ENCODE measurements at regions not wholly inside any gene's neighbourhood (a gene's known extent, or its start where the extent isn't known, plus 50 kb on each side); places are given as distances from the start of the nearest gene placed in this dataset.

DNA sequence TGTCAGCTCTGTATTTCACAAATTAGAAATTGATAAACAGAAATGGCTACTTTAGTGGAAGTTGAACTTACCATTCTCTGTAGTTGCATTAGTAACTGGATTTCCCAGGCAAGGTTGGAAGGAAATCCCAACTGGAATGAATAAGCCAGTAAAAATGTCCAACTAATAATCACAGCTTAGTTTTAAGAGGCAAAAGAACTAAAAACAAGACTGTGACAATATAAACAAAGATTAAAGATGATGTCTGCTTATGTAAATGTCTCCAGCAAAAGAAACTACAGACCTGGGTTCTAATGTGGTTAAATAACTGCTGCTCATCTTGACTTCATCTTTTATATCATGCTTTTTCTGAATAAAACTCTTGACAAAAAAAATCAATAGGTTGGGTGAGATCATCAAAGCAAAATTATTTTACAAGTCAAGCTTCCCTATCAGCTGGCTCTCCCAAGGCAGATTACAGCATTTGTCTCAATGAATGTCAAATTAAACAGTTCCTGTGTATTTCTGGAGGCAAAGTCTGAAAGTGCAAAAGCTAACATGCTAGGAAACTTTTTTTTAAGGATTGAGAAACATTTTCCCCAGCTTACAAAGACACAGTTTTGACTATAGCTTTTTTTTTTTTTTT lies 62.3 kb upstream of the HMHB1 start:
- Mint-ChIP-seq H3K4me3 (ENCODE audit: unreplicated experiment) (no peak overlapping the region), H3K36me3 (ENCODE audit: low read depth) (no peaks in the 10 kb centered on the region), H3K9me3 (ENCODE audit: low read depth) (no peaks in the 10 kb centered on the region), H3K4me1 (ENCODE audit: low read depth) (peaks cover 6% of the 10 kb centered on the region), H3K27me3 (ENCODE audit: low read depth) (no peaks in the 10 kb centered on the region), H3K27ac (ENCODE audit: unreplicated experiment) (no peak overlapping the region)
- no peak for DNase-seq (ENCODE audit: low spot score)
- TF ChIP-seq, protein P1, sequence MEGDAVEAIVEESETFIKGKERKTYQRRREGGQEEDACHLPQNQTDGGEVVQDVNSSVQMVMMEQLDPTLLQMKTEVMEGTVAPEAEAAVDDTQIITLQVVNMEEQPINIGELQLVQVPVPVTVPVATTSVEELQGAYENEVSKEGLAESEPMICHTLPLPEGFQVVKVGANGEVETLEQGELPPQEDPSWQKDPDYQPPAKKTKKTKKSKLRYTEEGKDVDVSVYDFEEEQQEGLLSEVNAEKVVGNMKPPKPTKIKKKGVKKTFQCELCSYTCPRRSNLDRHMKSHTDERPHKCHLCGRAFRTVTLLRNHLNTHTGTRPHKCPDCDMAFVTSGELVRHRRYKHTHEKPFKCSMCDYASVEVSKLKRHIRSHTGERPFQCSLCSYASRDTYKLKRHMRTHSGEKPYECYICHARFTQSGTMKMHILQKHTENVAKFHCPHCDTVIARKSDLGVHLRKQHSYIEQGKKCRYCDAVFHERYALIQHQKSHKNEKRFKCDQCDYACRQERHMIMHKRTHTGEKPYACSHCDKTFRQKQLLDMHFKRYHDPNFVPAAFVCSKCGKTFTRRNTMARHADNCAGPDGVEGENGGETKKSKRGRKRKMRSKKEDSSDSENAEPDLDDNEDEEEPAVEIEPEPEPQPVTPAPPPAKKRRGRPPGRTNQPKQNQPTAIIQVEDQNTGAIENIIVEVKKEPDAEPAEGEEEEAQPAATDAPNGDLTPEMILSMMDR (IDR thresholded peaks at IDR 0.05): no peak

DNA sequence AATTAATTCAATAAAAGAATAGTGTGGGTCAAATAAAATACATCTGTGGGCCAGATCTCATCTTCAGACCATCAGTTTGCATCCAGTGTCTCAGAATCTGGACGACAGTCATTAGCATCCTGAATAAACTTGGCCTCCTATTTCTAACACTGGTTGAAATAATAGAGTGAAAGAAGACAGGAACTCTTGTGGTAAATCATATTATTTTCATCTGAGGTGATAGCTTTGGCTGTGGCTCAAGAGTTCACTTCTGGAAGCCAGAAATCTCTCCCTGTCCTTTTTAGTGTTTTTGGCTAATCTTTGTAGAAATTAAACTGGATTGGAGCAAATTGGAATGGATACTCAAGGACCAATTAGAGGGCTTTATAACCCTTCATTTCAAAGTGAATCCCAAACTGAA lies 63.4 kb upstream of the HMHB1 start:
- no peak for DNase-seq (ENCODE audit: low spot score)
- no peaks in the 10 kb centered on the region for H3K36me3 Mint-ChIP-seq (ENCODE audit: low read depth)
- H3K4me3 Mint-ChIP-seq (ENCODE audit: unreplicated experiment): no peak overlapping the region
- no peaks in the 10 kb centered on the region for H3K9me3 Mint-ChIP-seq (ENCODE audit: low read depth)
- H3K27ac Mint-ChIP-seq (ENCODE audit: unreplicated experiment): no peak overlapping the region
- H3K4me1 Mint-ChIP-seq (ENCODE audit: low read depth): peaks cover 17% of the 10 kb centered on the region
- TF ChIP-seq, protein P1 (IDR thresholded peaks at IDR 0.05): no peak
- no peaks in the 10 kb centered on the region for H3K27me3 Mint-ChIP-seq (ENCODE audit: low read depth)

DNA sequence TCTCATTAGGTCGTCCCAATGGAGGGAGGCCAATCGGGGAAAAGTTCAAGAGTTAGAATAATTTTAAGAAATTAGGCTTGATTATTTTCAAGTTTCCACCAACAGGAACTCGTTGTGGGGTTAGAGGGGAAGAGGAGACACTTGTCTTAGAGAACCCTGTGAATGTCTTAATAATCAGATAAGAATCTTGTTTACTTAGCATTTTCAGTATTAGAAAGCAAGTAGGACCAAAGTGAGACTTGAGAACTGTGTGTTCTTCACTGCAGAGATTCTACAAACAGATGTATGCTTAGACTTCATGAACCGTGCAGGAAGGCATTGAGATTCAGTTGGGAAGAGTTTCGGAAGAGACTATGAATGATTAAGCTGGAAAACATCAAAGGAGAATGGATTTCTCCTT lies 69.0 kb upstream of the HMHB1 start:
- peaks cover 18% of the 10 kb centered on the region for H3K4me1 Mint-ChIP-seq (ENCODE audit: low read depth)
- no peaks in the 10 kb centered on the region for H3K9me3 Mint-ChIP-seq (ENCODE audit: low read depth)
- no peaks in the 10 kb centered on the region for H3K36me3 Mint-ChIP-seq (ENCODE audit: low read depth)
- TF ChIP-seq, protein P1 (IDR thresholded peaks at IDR 0.05): no peak
- H3K27ac Mint-ChIP-seq (ENCODE audit: unreplicated experiment): no peak overlapping the region
- no peaks in the 10 kb centered on the region for H3K27me3 Mint-ChIP-seq (ENCODE audit: low read depth)
- H3K4me3 Mint-ChIP-seq (ENCODE audit: unreplicated experiment): no peak overlapping the region
- DNase-seq (ENCODE audit: low spot score): no peak

DNA sequence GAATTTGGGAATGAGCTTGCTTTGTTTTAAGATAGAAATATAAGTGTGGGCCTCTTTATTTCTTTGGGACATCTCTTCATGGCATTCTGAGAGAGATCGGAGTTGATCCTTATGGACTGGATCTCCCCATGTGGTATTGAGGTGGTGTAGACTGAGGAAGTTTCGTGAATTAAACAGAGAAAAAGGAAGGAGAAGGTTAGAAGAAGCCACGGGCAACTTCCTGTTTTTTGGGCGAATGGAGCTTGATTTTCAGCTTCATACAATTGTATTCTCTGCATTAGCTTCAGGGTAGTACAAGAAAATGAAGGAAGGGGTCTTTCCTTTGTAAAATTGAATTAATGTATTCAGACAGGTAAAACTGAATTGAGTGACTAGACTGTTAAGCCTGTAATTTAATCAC lies 70.5 kb upstream of the HMHB1 start:
- TF ChIP-seq, protein P1 (IDR thresholded peaks at IDR 0.05): no peak
- no peaks in the 10 kb centered on the region for H3K36me3 Mint-ChIP-seq (ENCODE audit: low read depth)
- no peaks in the 10 kb centered on the region for H3K9me3 Mint-ChIP-seq (ENCODE audit: low read depth)
- H3K27me3 Mint-ChIP-seq (ENCODE audit: low read depth): no peaks in the 10 kb centered on the region
- no peak overlapping the region for H3K4me3 Mint-ChIP-seq (ENCODE audit: unreplicated experiment)
- no peak for DNase-seq (ENCODE audit: low spot score)
- peaks cover 18% of the 10 kb centered on the region for H3K4me1 Mint-ChIP-seq (ENCODE audit: low read depth)
- no peak overlapping the region for H3K27ac Mint-ChIP-seq (ENCODE audit: unreplicated experiment)

DNA sequence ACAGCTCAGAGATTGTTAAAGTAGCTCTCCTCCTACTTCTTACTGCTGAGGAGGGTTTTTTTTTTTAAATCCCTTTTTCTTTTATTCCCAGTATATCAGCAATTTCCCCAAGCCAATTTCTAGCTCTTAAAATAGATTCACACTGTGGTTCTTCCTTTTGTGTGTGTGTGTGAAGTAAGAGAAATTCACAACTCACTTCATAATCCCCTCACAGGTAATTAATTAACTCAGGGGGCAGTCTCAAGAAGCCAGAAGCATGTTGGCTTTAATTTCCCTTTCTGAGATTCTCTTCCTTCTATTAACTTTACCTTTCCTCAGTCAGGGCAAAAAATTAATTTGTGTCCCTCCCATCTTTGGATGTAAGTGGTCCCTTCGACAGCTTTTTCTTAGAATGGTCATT lies 71.0 kb upstream of the HMHB1 start:
- H3K4me3 Mint-ChIP-seq (ENCODE audit: unreplicated experiment): no peak overlapping the region
- H3K27me3 Mint-ChIP-seq (ENCODE audit: low read depth): no peaks in the 10 kb centered on the region
- DNase-seq (ENCODE audit: low spot score): no peak
- TF ChIP-seq, protein P1 (IDR thresholded peaks at IDR 0.05): no peak
- no peak overlapping the region for H3K27ac Mint-ChIP-seq (ENCODE audit: unreplicated experiment)
- peaks cover 18% of the 10 kb centered on the region for H3K4me1 Mint-ChIP-seq (ENCODE audit: low read depth)
- no peaks in the 10 kb centered on the region for H3K36me3 Mint-ChIP-seq (ENCODE audit: low read depth)
- H3K9me3 Mint-ChIP-seq (ENCODE audit: low read depth): no peaks in the 10 kb centered on the region

Data from chondrocyte (in vitro differentiated cells).